ENCODE measurements at regions not wholly inside any gene's neighbourhood (a gene's known extent, or its start where the extent isn't known, plus 50 kb on each side); places are given as distances from the start of the nearest gene placed in this dataset.

GRCh38 chr5:71904852-71905251, 185.8 kb downstream of the CARTPT start:
- Mint-ChIP-seq H3K27me3 (peaks cover 19% of the 10 kb centered on the region), H3K4me1 (ENCODE audit: low read depth) (no peaks in the 10 kb centered on the region), H3K36me3 (ENCODE audit: low read depth) (no peaks in the 10 kb centered on the region), H3K27ac (no peak overlapping the region), H3K9me3 (no peaks in the 10 kb centered on the region), H3K4me3 (no peak overlapping the region)
- ATAC-seq (no peak), DNase-seq (no peak)
- POLR2A ChIA-PET: no interaction called here
- CTCF ChIA-PET: no interaction called here
- TF ChIP-seq, protein P1, sequence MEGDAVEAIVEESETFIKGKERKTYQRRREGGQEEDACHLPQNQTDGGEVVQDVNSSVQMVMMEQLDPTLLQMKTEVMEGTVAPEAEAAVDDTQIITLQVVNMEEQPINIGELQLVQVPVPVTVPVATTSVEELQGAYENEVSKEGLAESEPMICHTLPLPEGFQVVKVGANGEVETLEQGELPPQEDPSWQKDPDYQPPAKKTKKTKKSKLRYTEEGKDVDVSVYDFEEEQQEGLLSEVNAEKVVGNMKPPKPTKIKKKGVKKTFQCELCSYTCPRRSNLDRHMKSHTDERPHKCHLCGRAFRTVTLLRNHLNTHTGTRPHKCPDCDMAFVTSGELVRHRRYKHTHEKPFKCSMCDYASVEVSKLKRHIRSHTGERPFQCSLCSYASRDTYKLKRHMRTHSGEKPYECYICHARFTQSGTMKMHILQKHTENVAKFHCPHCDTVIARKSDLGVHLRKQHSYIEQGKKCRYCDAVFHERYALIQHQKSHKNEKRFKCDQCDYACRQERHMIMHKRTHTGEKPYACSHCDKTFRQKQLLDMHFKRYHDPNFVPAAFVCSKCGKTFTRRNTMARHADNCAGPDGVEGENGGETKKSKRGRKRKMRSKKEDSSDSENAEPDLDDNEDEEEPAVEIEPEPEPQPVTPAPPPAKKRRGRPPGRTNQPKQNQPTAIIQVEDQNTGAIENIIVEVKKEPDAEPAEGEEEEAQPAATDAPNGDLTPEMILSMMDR (IDR thresholded peaks at IDR 0.05): no peak
- intact Hi-C loops (cut with micrococcal nuclease): no loop called here

DNA sequence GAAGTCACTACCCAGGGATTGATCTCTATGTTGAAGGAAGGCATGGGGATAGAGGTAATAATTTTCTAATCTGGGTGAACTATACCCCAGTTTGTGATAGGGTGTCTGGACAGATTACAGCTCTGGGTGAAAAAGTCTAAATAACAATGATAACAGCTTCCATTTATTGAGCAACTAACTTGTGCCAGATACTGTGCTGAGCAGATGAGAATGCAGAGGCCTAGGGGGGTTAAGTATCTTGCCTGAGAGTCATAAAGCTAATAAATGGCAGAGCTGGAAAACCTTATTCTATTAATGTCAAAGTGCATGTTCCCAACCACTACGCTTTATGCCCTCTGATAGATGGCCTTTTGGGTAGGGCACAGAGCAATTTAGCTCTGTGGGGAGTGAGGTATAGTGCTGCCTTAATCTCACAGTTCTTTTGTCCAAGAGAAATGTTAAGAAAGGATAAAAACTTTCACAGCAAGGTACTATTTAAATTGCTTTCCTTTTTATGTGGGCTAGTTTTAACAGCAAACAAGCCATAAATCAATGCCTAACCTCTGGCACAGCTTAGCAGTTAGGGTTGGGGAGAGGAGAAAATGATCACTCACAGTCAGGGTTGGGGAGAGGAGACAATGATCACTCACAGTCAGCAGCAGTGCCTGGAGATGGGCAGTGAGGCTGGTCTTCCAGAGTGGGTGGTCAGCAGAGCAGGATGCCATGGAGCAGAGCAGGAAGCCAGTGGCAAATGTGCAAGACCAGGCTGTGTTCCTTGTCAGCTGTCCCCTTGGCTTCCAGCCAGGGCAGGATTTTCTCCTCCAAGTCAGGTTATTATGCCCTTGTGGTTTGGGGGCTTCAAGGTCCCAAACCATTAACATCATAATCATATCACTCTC, 187.0 kb downstream of the CARTPT start:
- DNase-seq: no peak
- ChIA-PET POLR2A (no interaction called here), CTCF (no interaction called here)
- H3K4me1 Mint-ChIP-seq (ENCODE audit: low read depth): no peaks in the 10 kb centered on the region
- H3K27me3 Mint-ChIP-seq: peaks cover 19% of the 10 kb centered on the region
- H3K27ac Mint-ChIP-seq: no peak overlapping the region
- intact Hi-C loops (cut with micrococcal nuclease): no loop called here
- ATAC-seq: no peak
- H3K9me3 Mint-ChIP-seq: no peaks in the 10 kb centered on the region
- H3K36me3 Mint-ChIP-seq (ENCODE audit: low read depth): no peaks in the 10 kb centered on the region
- H3K4me3 Mint-ChIP-seq: no peak overlapping the region
- TF ChIP-seq, protein P1 (IDR thresholded peaks at IDR 0.05): no peak

DNA sequence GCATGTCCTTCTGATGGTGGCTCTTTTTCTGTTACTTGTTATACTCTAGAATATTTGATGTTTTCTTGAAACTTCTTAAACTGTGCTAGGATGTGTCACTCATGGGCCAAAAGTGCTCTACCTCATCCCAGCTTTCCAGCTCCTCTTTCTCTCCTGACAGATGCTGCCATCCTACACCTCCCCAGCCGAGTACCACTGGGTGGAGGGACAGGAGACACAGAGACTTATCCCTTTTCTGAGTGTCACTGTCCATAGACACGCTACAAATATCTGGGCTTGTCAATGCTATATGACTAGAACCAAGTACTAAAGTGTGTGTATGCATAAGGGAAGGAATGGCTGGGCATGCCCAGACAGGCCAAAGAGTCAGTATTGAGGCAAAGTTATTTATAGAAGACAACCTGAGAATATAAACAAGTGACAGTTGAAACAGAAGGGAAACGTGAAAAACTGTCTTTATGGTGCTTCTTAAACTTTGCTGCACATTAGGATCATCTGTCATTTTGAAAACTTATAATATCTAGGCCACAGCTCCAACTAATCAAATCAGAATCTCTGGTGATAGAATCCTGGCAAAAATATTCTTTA, 188.0 kb downstream of the CARTPT start:
- ChIA-PET CTCF (no interaction called here), POLR2A (no interaction called here)
- Mint-ChIP-seq H3K9me3 (no peaks in the 10 kb centered on the region), H3K36me3 (ENCODE audit: low read depth) (no peaks in the 10 kb centered on the region), H3K4me3 (no peak overlapping the region), H3K27me3 (peaks cover 18% of the 10 kb centered on the region), H3K27ac (no peak overlapping the region), H3K4me1 (ENCODE audit: low read depth) (no peaks in the 10 kb centered on the region)
- DNase-seq: no peak
- no peak for ATAC-seq
- TF ChIP-seq, protein P1 (IDR thresholded peaks at IDR 0.05): no peak
- intact Hi-C loops (cut with micrococcal nuclease): no loop called here

GRCh38 chr5:71907608-71908145, 188.6 kb downstream of the CARTPT start:
- H3K27me3 Mint-ChIP-seq: peaks cover 15% of the 10 kb centered on the region
- ATAC-seq (no peak), DNase-seq (no peak)
- CTCF ChIA-PET: no interaction called here
- no peak overlapping the region for H3K27ac Mint-ChIP-seq
- intact Hi-C loops (cut with micrococcal nuclease): no loop called here
- H3K4me1 Mint-ChIP-seq (ENCODE audit: low read depth): no peaks in the 10 kb centered on the region
- H3K9me3 Mint-ChIP-seq: no peaks in the 10 kb centered on the region
- TF ChIP-seq, protein P1 (IDR thresholded peaks at IDR 0.05): no peak
- POLR2A ChIA-PET: no interaction called here
- H3K4me3 Mint-ChIP-seq: no peak overlapping the region
- H3K36me3 Mint-ChIP-seq (ENCODE audit: low read depth): no peaks in the 10 kb centered on the region

- intact Hi-C loops (cut with micrococcal nuclease): no loop called here
- TF ChIP-seq, protein P1 (IDR thresholded peaks at IDR 0.05): no peak
- Mint-ChIP-seq H3K36me3 (ENCODE audit: low read depth) (no peaks in the 10 kb centered on the region), H3K4me3 (no peak overlapping the region), H3K4me1 (ENCODE audit: low read depth) (no peaks in the 10 kb centered on the region), H3K9me3 (no peaks in the 10 kb centered on the region), H3K27me3 (peaks cover 11% of the 10 kb centered on the region), H3K27ac (no peak overlapping the region)
- no peak for ATAC-seq
- ChIA-PET CTCF (no interaction called here), POLR2A (no interaction called here)
- DNase-seq: no peak
These were observed 191.7 kb downstream of the CARTPT start for GRCh38 chr5:71910741-71911140.

Measured in activated CD8-positive, alpha-beta T cell treated with anti-CD3 and anti-CD28 coated beads for 36 hours (primary cell).